Endothelial cell of umbilical vein (primary cell): ENCODE measurements at regions not wholly inside any gene's neighbourhood (a gene's known extent, or its start where the extent isn't known, plus 50 kb on each side); places are given as distances from the start of the nearest gene placed in this dataset.

ENCODE experiments used
- BruUV-seq: library from RNA; stranded (reverse); fragments of 400-500 nt; replicated peaks from 2 replicates; lab custom pipeline; 2021; lab: Mats Ljungman, UMichigan
- CTCF ChIA-PET: fragments of 300-600, 350-600 bp; sonication (Branson Sonifier 250); formaldehyde crosslinking; loops from one replicate; lab custom pipeline; 2021; ENCODE audit warnings: antibody characterized with exemption, inconsistent platforms; lab: Charles Lee
- POLR2A ChIA-PET: fragments of 300-600, 350-600 bp; sonication (Branson Sonifier 250); formaldehyde crosslinking; loops from one replicate; lab custom pipeline; 2021; ENCODE audit warnings: antibody characterized with exemption, inconsistent platforms; lab: Charles Lee
- DNase-seq: peaks from one replicate; pipeline ENCODE4 v3.0.0-alpha.2; 2011; ENCODE audit warnings: low read depth, low spot score
- FAIRE-seq: peaks from 2 replicates; lab custom pipeline; 2011; peaks lifted over from hg19 to GRCh38; lab: Jason Lieb, UNC
- H2AFZ ChIP-seq: 2 replicates; pipeline ENCODE4 v1.6.0; 2012; ENCODE audit warnings: low read depth, low read length, control low read depth, inconsistent platforms
- H3K27ac ChIP-seq: 2 replicates; pipeline ENCODE4 v1.5.1; 2011; ENCODE audit warnings: low read depth, mild to moderate bottlenecking, control low read depth, low read length, moderate library complexity; ENCODE audit not compliant: insufficient read depth
- H3K27me3 ChIP-seq, 2 experiments: 2 replicates each; pipeline versions ENCODE4 v1.6.0 to v1.6.1; 2011; ENCODE audit warnings: low read length in 2 of 2, mixed read lengths in 1 of 2; ENCODE audit not compliant: control insufficient read depth in 2 of 2, insufficient read depth in 2 of 2
- H3K36me3 ChIP-seq, 2 experiments: 2 replicates in 1 of 2; 3 replicates in 1 of 2; pipeline ENCODE4 v1.5.1; 2011; ENCODE audit warnings: low read length in 2 of 2, mild to moderate bottlenecking in 1 of 2, moderate library complexity in 1 of 2; ENCODE audit not compliant: control insufficient read depth in 2 of 2, insufficient read depth in 2 of 2; ENCODE audit errors: extremely low read depth in 1 of 2
- H3K4me1 ChIP-seq: 3 replicates; pipeline ENCODE4 v1.5.1; 2011; ENCODE audit warnings: mild to moderate bottlenecking, low read length; ENCODE audit not compliant: control insufficient read depth, insufficient read depth; ENCODE audit errors: extremely low read depth
- H3K4me2 ChIP-seq: 2 replicates; pipeline ENCODE4 v1.6.1; 2011; ENCODE audit warnings: low read length, control low read depth, mixed read lengths; ENCODE audit not compliant: insufficient read depth
- H3K4me3 ChIP-seq, 3 experiments: fragments of 200-600 bp in 1 of 3; sonication (generic), shearing (Covaris generic) in 1 of 3; replicated peaks in 1 of 3; 2 replicates each; pipeline ENCODE4 v1.5.1; 2011 to 2016; ENCODE audit warnings: control low read depth in 3 of 3, low read length in 3 of 3, mild to moderate bottlenecking in 2 of 3, inconsistent platforms in 1 of 3, low read depth in 1 of 3, moderate library complexity in 1 of 3; ENCODE audit not compliant: insufficient read depth in 1 of 3
- H3K79me2 ChIP-seq: 2 replicates; pipeline ENCODE4 v1.6.0; 2012; ENCODE audit warnings: low read length, inconsistent platforms; ENCODE audit not compliant: control insufficient read depth, insufficient read depth
- H3K9ac ChIP-seq: replicated peaks from 2 replicates; pipeline ENCODE3; 2011; ENCODE audit warnings: low read length, control low read depth; ENCODE audit not compliant: insufficient read depth; ENCODE audit errors: extremely low read depth
- H3K9me1 ChIP-seq: replicated peaks from 3 replicates; pipeline ENCODE4 v1.6.0; 2011; ENCODE audit warnings: mild to moderate bottlenecking, low read length; ENCODE audit not compliant: control insufficient read depth, insufficient read depth; ENCODE audit errors: extremely low read depth
- H3K9me3 ChIP-seq: replicated peaks from 2 replicates; pipeline ENCODE4 v1.5.1; 2012; ENCODE audit warnings: low read length, inconsistent platforms; ENCODE audit not compliant: control insufficient read depth, insufficient read depth
- H4K20me1 ChIP-seq: replicated peaks from 2 replicates; pipeline ENCODE3; 2011; ENCODE audit warnings: mild to moderate bottlenecking, low read length; ENCODE audit not compliant: control insufficient read depth, insufficient read depth; ENCODE audit errors: extremely low read depth
- CTCF ChIP-seq, 2 donors: IDR thresholded peaks; 1 replicate in 1 of 2; 2 replicates in 1 of 2; pipeline ENCODE4 v1.5.1; 2011; ENCODE audit warnings: low read length in 2 of 2, mild to moderate bottlenecking in 2 of 2, moderate library complexity in 2 of 2, control low read depth in 1 of 2, inconsistent platforms in 1 of 2, low read depth in 1 of 2; ENCODE audit not compliant: insufficient read depth in 1 of 2; ENCODE audit errors: extremely low read depth in 1 of 2
- EZH2 ChIP-seq: IDR thresholded peaks from 2 replicates; pipeline ENCODE4 v1.6.1; 2012; ENCODE audit warnings: borderline replicate concordance, low read depth, mild to moderate bottlenecking, moderate library complexity, low read length, inconsistent platforms; ENCODE audit not compliant: severe bottlenecking
- FOS ChIP-seq: IDR thresholded peaks from 2 replicates; pipeline ENCODE4 v1.6.1; 2011; ENCODE audit warnings: mild to moderate bottlenecking, low read length, moderate library complexity, borderline replicate concordance; ENCODE audit not compliant: insufficient read depth
- GATA2 ChIP-seq: IDR thresholded peaks from 2 replicates; pipeline ENCODE4 v1.7.0; 2011; ENCODE audit warnings: low read depth, mild to moderate bottlenecking, moderate library complexity, mixed read lengths, low read length; ENCODE audit not compliant: insufficient read length, insufficient read depth
- JUN ChIP-seq: IDR thresholded peaks from 2 replicates; pipeline ENCODE4 v1.6.1; 2011; ENCODE audit warnings: borderline replicate concordance, low read depth; ENCODE audit not compliant: insufficient read length, insufficient read depth
- MYC ChIP-seq: IDR thresholded peaks from one replicate; pipeline ENCODE4 v1.6.1; 2011; ENCODE audit warnings: mild to moderate bottlenecking, low read depth, low read length
- POLR2A ChIP-seq: IDR thresholded peaks from 2 replicates; pipeline ENCODE4 v1.6.1; 2012; ENCODE audit warnings: low read depth, mild to moderate bottlenecking, control low read depth, low read length
- POLR2AphosphoS5 ChIP-seq: IDR thresholded peaks from 2 replicates; pipeline ENCODE4 v1.6.1; 2012; ENCODE audit warnings: low read depth, mild to moderate bottlenecking, control low read depth, low read length, moderate library complexity; ENCODE audit not compliant: insufficient read depth
- dilution Hi-C: fragments of 300-500 bp; cut with MboI; formaldehyde crosslinking; loops from one replicate; pipeline ENCODE4 v1.15.0; 2019; ENCODE audit warnings: low sequenced_read_pairs; ENCODE audit not compliant: extremely low pct_ligation_motif_present
- intact Hi-C: fragments of 100-400 bp; cut with micrococcal nuclease; formaldehyde crosslinking; loops from one replicate; pipeline ENCODE4 v1.10.0; 2022
- TF ChIP-seq, protein P1 (sequence below): IDR thresholded peaks from 2 replicates; pipeline ENCODE4 v1.6.1; 2011; ENCODE audit not compliant: insufficient read depth, insufficient read length

GRCh38 chr14:104256025-104256424 lies 117.6 kb downstream of the KIF26A start:
- Histone ChIP-seq H3K9me3 (no peaks in the 10 kb centered on the region), H3K27me3 (peaks cover 4 to 12% of the 10 kb centered on the region in 2 experiments), H2AFZ (no peak overlapping the region), H3K79me2 (no peaks in the 10 kb centered on the region), H4K20me1 (no peaks in the 10 kb centered on the region), H3K4me2 (no peak overlapping the region), H3K36me3 (no peaks in the 10 kb centered on the region), H3K9ac (no peak overlapping the region), H3K9me1 (no peaks in the 10 kb centered on the region), H3K27ac (no peak overlapping the region), H3K4me1 (no peaks in the 10 kb centered on the region), H3K4me3 (no peak overlapping the region)
- no peak for TF ChIP-seq POLR2A
- TF ChIP-seq EZH2, result no peak
- no peak for TF ChIP-seq CTCF (IDR thresholded peaks at IDR 0.05; ENCODE audit: extremely low read depth in 1 of 2, insufficient read depth in 1 of 2, low read depth in 1 of 2, low read length in 2 of 2)
- TF ChIP-seq JUN, result no peak
- TF ChIP-seq MYC, result no peak
- no peak for TF ChIP-seq POLR2AphosphoS5
- TF ChIP-seq, protein P1, sequence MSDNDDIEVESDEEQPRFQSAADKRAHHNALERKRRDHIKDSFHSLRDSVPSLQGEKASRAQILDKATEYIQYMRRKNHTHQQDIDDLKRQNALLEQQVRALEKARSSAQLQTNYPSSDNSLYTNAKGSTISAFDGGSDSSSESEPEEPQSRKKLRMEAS, result no peak
- no peak for TF ChIP-seq GATA2
- no peak for TF ChIP-seq FOS
- intact Hi-C loops (no loop called here), dilution Hi-C loops (no loop called here)
- BruUV-seq, result no TSS peak
- POLR2A ChIA-PET, result no interaction called here
- CTCF ChIA-PET, result no interaction called here
- DNase-seq (no peak), FAIRE-seq (no peak)
